Skeletal muscle tissue (tissue), 3 donors: ENCODE measurements at regions not wholly inside any gene's neighbourhood (a gene's known extent, or its start where the extent isn't known, plus 50 kb on each side); places are given as distances from the start of the nearest gene placed in this dataset.

Experiments used
- H3K27ac ChIP-seq: one replicate; pipeline ENCODE4 v1.7.0; 2013; ENCODE audit warnings: mild to moderate bottlenecking, low read depth, low read length, inconsistent platforms
- H3K27me3 ChIP-seq, 3 donors: one replicate each; pipeline ENCODE4 v1.7.0; 2013; ENCODE audit warnings: low read length in 3 of 3; ENCODE audit not compliant: control insufficient read depth in 3 of 3, insufficient read depth in 3 of 3
- H3K36me3 ChIP-seq, 3 donors: one replicate each; pipeline ENCODE4 v1.7.0; 2013; ENCODE audit warnings: low read length in 3 of 3; ENCODE audit not compliant: control insufficient read depth in 3 of 3, insufficient read depth in 3 of 3
- H3K4me1 ChIP-seq, 3 donors: one replicate each; pipeline ENCODE4 v1.7.0; 2013; ENCODE audit warnings: low read length in 3 of 3, mild to moderate bottlenecking in 3 of 3; ENCODE audit not compliant: control insufficient read depth in 3 of 3, insufficient read depth in 3 of 3
- H3K4me3 ChIP-seq, 3 donors: one replicate each; pipeline ENCODE4 v1.7.0; 2013; ENCODE audit warnings: low read length in 3 of 3
- H3K9ac ChIP-seq, 3 donors: one replicate each; pipeline ENCODE4 v1.7.0; 2013; ENCODE audit warnings: low read length in 3 of 3, mild to moderate bottlenecking in 3 of 3, moderate library complexity in 2 of 3, low read depth in 1 of 3
- H3K9me3 ChIP-seq, 3 donors: one replicate each; pipeline ENCODE4 v1.7.0; 2013; ENCODE audit warnings: low read length in 3 of 3; ENCODE audit not compliant: control insufficient read depth in 3 of 3
- donor health status: Osteomylitis.

DNA sequence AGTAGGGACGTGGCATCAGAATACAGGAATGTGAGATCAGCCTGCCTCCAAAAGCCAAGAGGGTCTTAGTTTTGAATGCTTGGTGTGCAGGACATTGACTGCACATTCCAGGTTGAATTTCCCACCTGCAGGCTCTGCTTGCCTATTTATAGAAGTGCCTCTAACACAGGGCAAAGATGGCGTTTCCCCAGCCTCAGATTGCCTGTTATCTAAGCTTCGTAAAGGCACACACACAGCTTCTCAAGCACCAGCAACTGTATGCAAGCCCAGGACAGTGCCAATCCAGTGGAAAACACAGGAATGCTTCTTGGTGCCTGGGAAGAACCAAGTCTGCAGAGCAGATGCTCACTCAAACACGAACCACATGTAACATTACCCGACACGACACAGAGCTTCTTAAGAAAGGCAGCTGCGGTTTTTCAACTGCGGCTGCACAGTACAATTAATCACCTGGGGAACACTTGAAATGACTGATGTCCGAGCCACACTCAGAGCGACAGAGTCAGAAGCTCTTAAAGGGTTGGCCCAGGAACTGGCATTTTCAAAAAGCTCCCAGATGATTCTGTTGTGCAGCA lies 90.0 kb upstream of the ANKRD34C start:
- H3K27me3 ChIP-seq, result peaks cover 3 to 16% (median 6%) of the 10 kb centered on the region in 3 donors
- H3K9ac ChIP-seq, result peak overlapping the region in 2 of 3 donors; percentile 3 to 7
- no peaks in the 10 kb centered on the region for H3K36me3 ChIP-seq
- H3K4me3 ChIP-seq, result peak overlapping the region in 2 of 3 donors; percentile 15 to 20
- no peak overlapping the region for H3K27ac ChIP-seq
- H3K9me3 ChIP-seq, result no peaks in the 10 kb centered on the region
- peaks cover 6 to 11% (median 8%) of the 10 kb centered on the region in 3 donors for H3K4me1 ChIP-seq

DNA sequence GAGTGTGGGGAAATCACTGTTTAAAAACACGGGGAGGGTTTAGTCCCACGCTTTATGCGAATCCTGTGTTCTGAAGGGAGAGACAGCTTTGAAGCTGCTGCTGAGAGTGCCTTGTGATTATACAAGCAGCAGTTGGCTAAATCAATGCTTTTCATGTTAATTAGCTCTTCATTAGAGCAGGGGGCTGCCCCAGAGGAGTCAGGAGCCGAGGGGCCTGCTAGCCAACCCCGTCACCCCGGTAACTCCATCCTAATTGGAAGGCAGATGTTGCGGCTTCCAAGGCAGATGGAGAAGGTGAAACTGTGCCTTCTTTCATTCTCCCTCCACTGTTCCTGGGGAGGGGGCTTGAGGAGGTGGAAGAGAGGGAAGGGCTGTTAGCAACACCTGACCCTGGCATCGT lies 92.4 kb upstream of the ANKRD34C start:
- Histone ChIP-seq H3K4me1 (peaks cover 6 to 11% (median 8%) of the 10 kb centered on the region in 3 donors), H3K4me3 (no peak overlapping the region), H3K36me3 (no peaks in the 10 kb centered on the region), H3K27ac (no peak overlapping the region), H3K9ac (no peak overlapping the region), H3K9me3 (no peaks in the 10 kb centered on the region), H3K27me3 (peaks cover 1 to 3% (median 2%) of the 10 kb centered on the region in 3 donors)

DNA sequence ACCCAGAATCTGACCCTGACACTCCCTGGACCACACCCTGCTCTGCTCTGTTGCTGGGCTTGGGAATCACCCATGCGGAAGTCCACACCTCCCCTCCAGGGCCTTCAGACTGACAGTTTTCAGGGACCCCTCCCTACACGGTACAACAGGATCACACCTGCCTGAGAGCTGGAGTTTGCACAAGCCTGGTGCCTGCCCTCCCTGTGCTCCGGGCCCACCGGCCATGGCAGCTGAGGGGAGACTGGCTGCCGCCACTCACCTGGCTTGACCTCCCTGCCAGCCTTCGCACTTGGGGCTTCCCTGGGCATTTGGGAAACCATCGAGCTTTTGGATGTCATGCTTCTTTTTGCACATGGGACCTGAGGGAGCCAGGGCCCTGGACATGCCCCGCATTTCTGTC lies 95.9 kb upstream of the ANKRD34C start:
- Histone ChIP-seq H3K4me3 (no peak overlapping the region), H3K36me3 (no peaks in the 10 kb centered on the region), H3K27ac (no peak overlapping the region), H3K9ac (no peak overlapping the region), H3K27me3 (peaks cover 0 to 3% (median 2%) of the 10 kb centered on the region in 3 donors), H3K4me1 (no peaks in the 10 kb centered on the region), H3K9me3 (no peaks in the 10 kb centered on the region)

DNA sequence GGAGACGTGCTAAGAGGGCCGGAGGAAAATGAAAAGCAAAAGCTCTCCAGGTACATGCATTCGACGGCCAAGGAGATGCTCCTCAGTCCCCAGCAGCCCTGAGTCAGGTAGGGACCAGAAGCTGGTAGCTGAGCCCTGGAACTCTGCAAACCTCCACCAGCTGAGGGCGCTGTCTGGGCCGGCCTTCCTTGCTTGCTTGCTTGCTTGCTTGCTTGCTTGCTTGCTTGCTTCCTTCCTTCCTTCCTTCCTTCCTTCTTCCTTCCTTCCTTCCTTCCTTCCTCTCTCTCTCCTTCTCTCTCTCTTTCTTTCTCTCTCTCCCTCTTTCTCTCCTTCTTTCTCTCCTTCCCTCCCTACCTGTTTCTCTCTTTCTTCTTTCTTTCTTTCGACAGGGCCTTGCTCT lies 94.6 kb upstream of the RASGRF1 start:
- no peaks in the 10 kb centered on the region for H3K36me3 ChIP-seq
- peaks cover 0 to 2% (median 0%) of the 10 kb centered on the region in 3 donors for H3K27me3 ChIP-seq
- no peaks in the 10 kb centered on the region for H3K9me3 ChIP-seq
- H3K4me3 ChIP-seq, result no peak overlapping the region
- H3K27ac ChIP-seq, result no peak overlapping the region
- no peaks in the 10 kb centered on the region for H3K4me1 ChIP-seq
- no peak overlapping the region for H3K9ac ChIP-seq

DNA sequence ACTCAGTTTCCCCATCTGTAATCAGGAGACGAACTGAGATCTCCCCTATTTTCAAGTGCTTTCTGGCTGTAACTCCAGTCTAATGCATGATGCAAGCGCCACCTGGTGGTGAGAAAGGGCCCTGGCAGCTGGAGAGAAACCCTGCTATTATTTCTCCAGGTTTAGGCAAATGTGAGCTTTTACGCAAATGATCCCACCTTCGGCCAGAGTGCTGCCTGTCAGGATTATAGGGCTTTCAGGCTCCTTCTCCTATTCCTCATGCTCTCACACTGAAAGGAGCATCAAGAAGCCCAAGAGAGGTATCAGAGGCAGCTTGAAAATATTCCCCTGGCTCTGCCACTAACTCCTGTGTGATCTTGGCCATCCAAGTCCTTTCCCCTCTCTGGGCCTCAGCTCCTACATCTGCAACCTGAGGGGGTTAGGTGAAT lies 93.9 kb upstream of the RASGRF1 start:
- peaks cover 0 to 2% (median 0%) of the 10 kb centered on the region in 3 donors for H3K27me3 ChIP-seq
- no peaks in the 10 kb centered on the region for H3K4me1 ChIP-seq
- H3K9ac ChIP-seq, result no peak overlapping the region
- no peak overlapping the region for H3K4me3 ChIP-seq
- H3K36me3 ChIP-seq, result no peaks in the 10 kb centered on the region
- H3K27ac ChIP-seq, result no peak overlapping the region
- no peaks in the 10 kb centered on the region for H3K9me3 ChIP-seq

DNA sequence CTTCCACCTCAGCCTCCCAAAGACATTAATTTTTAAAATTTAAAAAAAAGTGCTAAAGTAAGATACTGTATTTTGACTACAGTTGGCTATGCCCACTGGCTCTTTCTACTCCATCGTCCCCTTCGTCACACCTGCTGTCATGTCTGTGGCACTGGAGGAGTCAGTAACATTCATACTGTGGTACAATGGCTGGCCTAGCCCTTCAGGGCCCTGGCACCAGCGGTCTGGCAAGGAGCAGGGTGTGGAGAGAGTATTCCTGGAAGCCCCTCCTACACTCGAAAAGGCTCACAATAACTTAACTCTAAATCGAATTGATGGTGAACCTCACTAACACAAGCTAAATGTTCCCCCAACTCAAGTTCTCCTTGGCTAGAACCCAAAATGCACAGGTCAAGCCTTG lies 89.7 kb upstream of the RASGRF1 start:
- Histone ChIP-seq H3K36me3 (no peaks in the 10 kb centered on the region), H3K27me3 (peaks cover 0 to 5% (median 0%) of the 10 kb centered on the region in 3 donors), H3K9me3 (no peaks in the 10 kb centered on the region), H3K4me3 (no peak overlapping the region), H3K9ac (no peak overlapping the region), H3K4me1 (no peaks in the 10 kb centered on the region), H3K27ac (no peak overlapping the region)

DNA sequence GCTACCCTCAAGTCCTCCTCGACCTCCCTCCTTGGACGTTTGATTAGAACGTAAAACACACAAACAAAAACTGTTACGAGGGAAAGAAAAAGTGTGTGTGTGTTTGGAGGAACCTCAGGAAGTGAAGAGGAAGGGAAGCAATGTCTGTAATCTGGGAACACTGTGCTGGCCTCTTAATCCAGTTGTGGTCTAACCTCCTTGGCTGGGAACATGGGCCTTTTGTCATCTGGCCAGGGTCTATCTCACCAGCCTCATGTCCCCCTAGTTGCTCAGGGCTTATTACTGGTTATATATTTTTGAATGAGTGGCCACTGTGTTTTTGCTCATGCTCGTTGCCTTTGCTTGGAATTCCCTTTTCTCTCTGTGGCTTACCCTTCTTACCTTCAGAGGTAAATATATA lies 89.0 kb upstream of the RASGRF1 start:
- no peak overlapping the region for H3K9ac ChIP-seq
- H3K27me3 ChIP-seq, result peaks cover 0 to 7% (median 4%) of the 10 kb centered on the region in 3 donors
- no peaks in the 10 kb centered on the region for H3K9me3 ChIP-seq
- no peak overlapping the region for H3K4me3 ChIP-seq
- H3K27ac ChIP-seq, result no peak overlapping the region
- H3K4me1 ChIP-seq, result no peaks in the 10 kb centered on the region
- no peaks in the 10 kb centered on the region for H3K36me3 ChIP-seq

DNA sequence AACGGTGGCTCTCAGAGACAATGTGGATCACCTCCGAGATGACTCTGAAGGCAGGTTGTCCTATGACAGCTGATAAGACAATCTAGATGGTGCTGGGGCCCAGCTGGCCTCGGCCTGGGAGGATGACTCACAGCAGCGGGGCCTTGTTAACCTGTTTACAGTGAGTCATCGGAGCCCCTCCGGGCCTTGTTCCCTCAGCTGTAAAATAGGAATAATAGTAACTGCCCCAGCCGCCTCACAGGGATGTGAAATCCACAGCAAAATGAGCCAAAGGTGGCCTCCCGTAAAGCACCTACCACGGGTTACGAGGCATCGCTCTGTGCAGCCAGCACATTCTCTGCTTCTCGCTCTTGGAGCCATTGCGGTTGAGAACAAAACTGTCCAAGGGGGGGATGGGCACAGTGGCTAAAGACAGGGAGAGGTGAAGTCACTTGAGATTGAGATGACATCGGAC lies 88.6 kb upstream of the RASGRF1 start:
- Histone ChIP-seq H3K27me3 (peaks cover 0 to 10% (median 5%) of the 10 kb centered on the region in 3 donors), H3K9me3 (no peaks in the 10 kb centered on the region), H3K4me1 (no peaks in the 10 kb centered on the region), H3K27ac (no peak overlapping the region), H3K36me3 (no peaks in the 10 kb centered on the region), H3K9ac (no peak overlapping the region), H3K4me3 (no peak overlapping the region)

DNA sequence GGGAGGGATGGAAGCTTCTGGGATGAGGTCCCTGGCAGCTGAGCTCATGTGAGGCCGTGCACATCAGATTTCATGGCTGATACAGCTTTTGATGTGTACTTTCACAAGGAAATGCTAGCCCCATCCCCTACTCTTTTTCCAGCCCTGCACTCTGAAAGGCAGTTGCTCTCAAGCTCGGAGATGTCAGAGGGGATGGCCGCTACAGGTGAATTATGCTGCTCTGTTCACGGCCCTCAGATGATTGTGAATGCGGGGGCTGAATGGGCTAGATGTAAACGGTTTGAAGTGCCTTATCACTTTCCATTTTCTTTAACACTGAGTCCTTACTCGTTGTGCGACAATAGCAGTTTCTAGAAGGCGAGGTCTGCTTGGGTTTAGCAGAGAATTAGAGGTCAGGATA lies 88.0 kb upstream of the RASGRF1 start:
- Histone ChIP-seq H3K27ac (no peak overlapping the region), H3K27me3 (peaks cover 0 to 10% (median 5%) of the 10 kb centered on the region in 3 donors), H3K36me3 (no peaks in the 10 kb centered on the region), H3K4me1 (no peaks in the 10 kb centered on the region), H3K9me3 (no peaks in the 10 kb centered on the region), H3K9ac (no peak overlapping the region), H3K4me3 (no peak overlapping the region)

DNA sequence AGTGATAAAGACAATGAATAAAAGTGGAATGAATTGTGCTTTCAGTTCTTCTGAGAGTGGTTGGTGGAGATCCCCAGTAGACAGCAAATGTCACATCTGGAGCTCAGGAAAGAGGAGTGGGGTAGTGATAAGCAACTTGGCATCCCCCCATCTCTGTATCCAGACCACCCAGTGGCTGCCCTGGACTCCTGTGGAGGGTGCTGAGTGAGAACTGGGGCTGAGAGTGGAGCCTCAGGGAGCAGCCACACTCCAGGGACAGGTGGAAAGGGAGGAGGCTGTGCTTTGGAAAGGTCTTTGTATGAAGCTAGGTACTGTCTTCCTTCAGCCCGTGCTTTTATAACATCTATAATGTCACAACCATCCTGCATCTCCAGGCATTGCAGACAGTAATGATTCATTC lies 85.6 kb upstream of the RASGRF1 start:
- H3K36me3 ChIP-seq, result no peaks in the 10 kb centered on the region
- no peaks in the 10 kb centered on the region for H3K9me3 ChIP-seq
- H3K27me3 ChIP-seq, result peaks cover 0 to 21% (median 9%) of the 10 kb centered on the region in 3 donors
- H3K27ac ChIP-seq, result no peak overlapping the region
- no peak overlapping the region for H3K4me3 ChIP-seq
- H3K4me1 ChIP-seq, result peaks cover 0 to 14% (median 9%) of the 10 kb centered on the region in 3 donors
- H3K9ac ChIP-seq, result no peak overlapping the region
